Neuronal stem cell (in vitro differentiated cells): ENCODE measurements at regions not wholly inside any gene's neighbourhood (a gene's known extent, or its start where the extent isn't known, plus 50 kb on each side); places are given as distances from the start of the nearest gene placed in this dataset.
"Not testable (repeated sequence)": the region's sequence is repeated elsewhere in the genome, so short reads cannot be mapped to it uniquely, and the experiment has no call there.

Experiments used
- DNase-seq: peaks from one replicate; pipeline ENCODE4 v3.0.0-alpha.2; 2013; ENCODE audit warnings: low spot score
- H2AFZ ChIP-seq: one replicate; pipeline ENCODE4 v1.6.1; 2013; ENCODE audit warnings: mild to moderate bottlenecking, low read length, inconsistent platforms
- H2AK5ac ChIP-seq: 2 replicates; pipeline ENCODE4 v1.6.1; 2013; ENCODE audit warnings: low read depth, mild to moderate bottlenecking, inconsistent platforms, low read length, moderate library complexity, mixed read lengths
- H2BK120ac ChIP-seq: 2 replicates; pipeline ENCODE4 v1.6.1; 2013; ENCODE audit warnings: low read depth, mild to moderate bottlenecking, inconsistent platforms, low read length, moderate library complexity, mixed read lengths
- H2BK12ac ChIP-seq: one replicate; pipeline ENCODE4 v1.6.1; 2013; ENCODE audit warnings: low read length, inconsistent platforms
- H2BK15ac ChIP-seq: 2 replicates; pipeline ENCODE4 v1.6.1; 2013; ENCODE audit warnings: mild to moderate bottlenecking, low read length, inconsistent platforms, mixed read lengths
- H2BK5ac ChIP-seq: one replicate; pipeline ENCODE4 v1.6.1; 2013; ENCODE audit warnings: inconsistent platforms, mild to moderate bottlenecking, low read length, moderate library complexity
- H3K14ac ChIP-seq: one replicate; pipeline ENCODE4 v1.6.1; 2013; ENCODE audit warnings: low read length, inconsistent platforms
- H3K18ac ChIP-seq: 2 replicates; pipeline ENCODE4 v1.6.1; 2013; ENCODE audit warnings: low read length, inconsistent platforms
- H3K23ac ChIP-seq: 2 replicates; pipeline ENCODE4 v1.6.1; 2013; ENCODE audit warnings: low read depth, mild to moderate bottlenecking, mixed read lengths, low read length, inconsistent platforms; ENCODE audit not compliant: poor library complexity
- H3K27ac ChIP-seq: replicated peaks from 3 replicates; pipeline ENCODE4 v1.5.1; 2013; ENCODE audit warnings: low read length, inconsistent platforms
- H3K27me3 ChIP-seq, 3 experiments: 2 replicates each; pipeline ENCODE4 v1.6.1; 2013; ENCODE audit warnings: low read length in 3 of 3, mild to moderate bottlenecking in 2 of 3, inconsistent platforms in 1 of 3, low read depth in 1 of 3, mixed read lengths in 1 of 3, moderate library complexity in 1 of 3; ENCODE audit not compliant: control insufficient read depth in 3 of 3, insufficient read depth in 3 of 3
- H3K36me3 ChIP-seq, 2 donors: replicated peaks in 1 of 2; 2 replicates each; pipeline ENCODE4 v1.6.1; 2013; ENCODE audit warnings: low read length in 2 of 2; ENCODE audit not compliant: control insufficient read depth in 2 of 2, insufficient read depth in 2 of 2
- H3K4ac ChIP-seq: 2 replicates; pipeline ENCODE4 v1.6.1; 2013; ENCODE audit warnings: inconsistent platforms, mild to moderate bottlenecking, low read length, moderate library complexity
- H3K4me1 ChIP-seq, 2 donors: 1 replicate in 1 of 2; 2 replicates in 1 of 2; pipeline ENCODE4 v1.6.1; 2013; ENCODE audit warnings: low read length in 2 of 2, low read depth in 1 of 2; ENCODE audit not compliant: control insufficient read depth in 2 of 2, insufficient read depth in 1 of 2
- H3K4me2 ChIP-seq: one replicate; pipeline ENCODE4 v1.6.1; 2013; ENCODE audit warnings: mild to moderate bottlenecking, low read length, inconsistent platforms; ENCODE audit not compliant: insufficient read depth, poor library complexity, severe bottlenecking
- H3K4me3 ChIP-seq, 2 donors: 2 replicates each; pipeline ENCODE4 v1.5.1; 2013; ENCODE audit warnings: low read length in 2 of 2, mild to moderate bottlenecking in 2 of 2, inconsistent platforms in 1 of 2, moderate library complexity in 1 of 2
- H3K79me1 ChIP-seq: one replicate; pipeline ENCODE4 v1.6.1; 2013; ENCODE audit warnings: low read depth, mild to moderate bottlenecking, inconsistent platforms, low read length, moderate library complexity
- H3K9ac ChIP-seq: one replicate; pipeline ENCODE4 v1.6.1; 2013; ENCODE audit warnings: mild to moderate bottlenecking, low read depth, low read length, inconsistent platforms; ENCODE audit not compliant: poor library complexity
- H3K9me3 ChIP-seq, 2 donors: replicated peaks in 1 of 2; 2 replicates each; pipeline versions ENCODE3 to v1.6.1; 2013; ENCODE audit warnings: low read length in 2 of 2, mild to moderate bottlenecking in 2 of 2, inconsistent platforms in 1 of 2, low read depth in 1 of 2, mixed read lengths in 1 of 2, moderate library complexity in 1 of 2; ENCODE audit not compliant: control insufficient read depth in 2 of 2, insufficient read depth in 1 of 2
- H4K8ac ChIP-seq: one replicate; pipeline ENCODE4 v1.6.1; 2013; ENCODE audit warnings: low read depth, mild to moderate bottlenecking, inconsistent platforms, low read length, moderate library complexity
- H4K91ac ChIP-seq: one replicate; pipeline ENCODE4 v1.6.1; 2013; ENCODE audit warnings: low read length, low read depth, mild to moderate bottlenecking, inconsistent platforms; ENCODE audit not compliant: poor library complexity
- WGBS, 2 donors: extraction: QIAGEN DNeasy Blood & Tissue Kit; methylation state at CpG; one replicate each; pipeline ENCODE4 v1.1.7; 2013; ENCODE audit warnings: missing lambda C conversion rate in 2 of 2, mixed read lengths in 1 of 2; ENCODE audit not compliant: insufficient read length in 2 of 2, insufficient replicate concordance in 1 of 2; ENCODE audit errors: extremely low coverage in 2 of 2; 5-methylcytosine and 5-hydroxymethylcytosine counted together

DNA sequence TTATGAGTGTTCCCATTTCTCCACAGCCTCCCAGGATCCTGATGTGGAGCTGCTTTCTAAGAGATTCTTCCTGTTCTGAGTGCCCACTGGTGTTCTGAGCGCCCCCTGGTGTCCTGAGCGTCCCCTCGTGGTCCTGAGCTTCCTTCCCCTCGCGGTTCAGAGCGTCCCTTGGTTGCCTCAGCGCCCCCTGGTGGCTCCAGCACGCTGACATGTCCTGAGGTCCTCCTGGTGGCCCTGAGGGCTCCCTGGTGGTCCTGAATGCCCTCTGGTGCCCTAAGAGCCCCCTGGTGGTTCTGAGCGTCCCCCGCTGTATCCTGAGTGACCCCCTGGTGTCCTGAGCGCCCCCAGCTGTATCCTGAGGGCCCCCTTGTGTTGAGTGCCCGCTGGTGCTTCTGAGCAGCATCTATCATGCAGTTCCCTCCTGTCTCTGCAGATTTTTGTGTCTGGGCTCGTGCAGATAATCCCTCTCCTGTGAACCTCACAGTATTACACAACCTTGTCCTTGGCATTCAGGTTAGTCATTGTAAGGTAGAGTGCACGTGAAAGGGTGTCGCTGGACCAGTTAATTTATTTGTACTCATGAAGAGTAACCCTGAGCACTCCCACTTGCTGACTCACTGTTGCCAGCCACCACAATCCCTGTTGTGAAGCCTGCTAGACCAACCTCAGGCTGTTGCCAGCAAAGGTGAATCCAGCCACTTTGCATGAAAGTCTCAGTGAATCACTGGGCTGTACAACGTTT, 1214.9 kb downstream of the TMEM121 start:
- H3K14ac ChIP-seq, H3K27ac ChIP-seq, H2BK5ac ChIP-seq, H3K18ac ChIP-seq, DNase-seq, H3K79me1 ChIP-seq, H3K4me3 ChIP-seq, H3K9ac ChIP-seq, H3K9me3 ChIP-seq, H2AFZ ChIP-seq, H3K23ac ChIP-seq, H2BK12ac ChIP-seq, H2BK120ac ChIP-seq, H3K4me1 ChIP-seq, H3K4me2 ChIP-seq, H3K27me3 ChIP-seq, H3K4ac ChIP-seq, H4K8ac ChIP-seq, H3K36me3 ChIP-seq, H2AK5ac ChIP-seq, H4K91ac ChIP-seq, H2BK15ac ChIP-seq: not testable (repeated sequence)
- WGBS, 2 donors, result no CpG with 5 or more reads among the region's 16 CpGs

DNA sequence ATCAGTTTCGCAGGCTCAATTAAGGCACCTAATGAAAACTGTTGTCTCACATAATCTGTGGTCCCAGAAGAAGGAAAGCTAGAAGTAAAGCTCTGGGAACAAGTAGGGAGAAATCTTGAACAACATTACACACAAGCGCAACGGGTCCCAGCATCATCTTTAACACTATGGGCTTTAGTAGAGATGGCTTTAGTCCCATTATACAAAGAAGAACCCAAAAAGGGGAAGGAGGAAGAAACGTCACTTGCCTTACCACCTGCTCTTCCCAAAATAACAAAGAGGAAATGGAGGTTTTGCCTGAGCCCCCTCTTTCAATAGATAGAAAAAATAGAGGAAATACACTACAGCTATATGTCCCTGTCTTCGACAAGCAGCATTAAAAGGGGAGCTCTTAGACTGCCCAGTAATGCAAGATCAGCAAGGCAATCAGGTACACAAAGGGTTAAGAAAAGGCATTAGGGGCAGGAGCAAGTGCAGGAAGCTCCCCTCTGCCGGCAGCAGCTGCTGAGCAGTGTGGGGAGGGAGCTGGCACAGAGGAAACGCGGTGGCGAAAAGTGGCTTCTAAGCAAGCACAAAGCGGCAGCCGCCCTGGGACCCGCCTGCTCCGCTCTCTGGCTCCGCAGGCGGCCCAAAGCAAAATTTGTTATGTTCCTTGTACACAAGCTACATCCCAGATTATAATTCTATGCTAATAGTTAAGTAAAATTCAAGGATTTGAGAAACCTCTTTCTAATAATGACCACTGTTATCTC, 1218.8 kb downstream of the TMEM121 start:
- not testable (repeated sequence) for H3K36me3 ChIP-seq, H3K9ac ChIP-seq, H2AFZ ChIP-seq, H3K18ac ChIP-seq, H2BK12ac ChIP-seq, H3K14ac ChIP-seq, DNase-seq, H3K79me1 ChIP-seq, H3K23ac ChIP-seq, H3K9me3 ChIP-seq, H2BK5ac ChIP-seq, H2BK120ac ChIP-seq, H3K27ac ChIP-seq, H2AK5ac ChIP-seq, H4K91ac ChIP-seq, H2BK15ac ChIP-seq, H3K4me3 ChIP-seq, H4K8ac ChIP-seq, H3K4ac ChIP-seq, H3K4me1 ChIP-seq, H3K27me3 ChIP-seq, H3K4me2 ChIP-seq
- no CpG with 5 or more reads among the region's 15 CpGs for WGBS, 2 donors

DNA sequence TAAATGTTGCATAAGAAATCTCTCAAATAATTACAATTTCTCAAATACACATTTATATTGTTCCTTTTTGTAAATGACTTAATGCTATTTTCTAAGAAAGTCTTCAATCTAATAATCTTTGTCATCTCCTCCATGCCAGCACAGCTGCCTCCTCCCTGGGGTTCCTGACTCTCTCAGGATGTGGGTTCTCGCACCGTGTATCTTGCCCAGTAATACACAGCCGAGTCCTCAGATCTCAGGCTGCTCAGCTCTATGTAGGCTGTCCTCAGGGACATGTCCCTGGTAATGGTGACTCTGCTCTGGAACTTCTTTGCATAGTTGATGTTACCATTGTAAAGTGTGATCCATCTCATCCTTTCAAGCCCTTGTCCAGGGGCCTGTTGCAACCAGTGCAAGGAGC, 1223.7 kb downstream of the TMEM121 start:
- not testable (repeated sequence) for H3K18ac ChIP-seq, H3K9ac ChIP-seq, DNase-seq, H2BK12ac ChIP-seq, H3K36me3 ChIP-seq, H2BK15ac ChIP-seq, H2AFZ ChIP-seq, H3K4ac ChIP-seq, H3K23ac ChIP-seq, H4K91ac ChIP-seq, H3K27me3 ChIP-seq, H4K8ac ChIP-seq, H3K4me2 ChIP-seq, H3K4me3 ChIP-seq, H2AK5ac ChIP-seq, H2BK120ac ChIP-seq, H3K9me3 ChIP-seq, H3K27ac ChIP-seq, H3K14ac ChIP-seq, H3K79me1 ChIP-seq, H2BK5ac ChIP-seq, H3K4me1 ChIP-seq
- WGBS, 2 donors, result no CpG with 5 or more reads among the region's 3 CpGs

DNA sequence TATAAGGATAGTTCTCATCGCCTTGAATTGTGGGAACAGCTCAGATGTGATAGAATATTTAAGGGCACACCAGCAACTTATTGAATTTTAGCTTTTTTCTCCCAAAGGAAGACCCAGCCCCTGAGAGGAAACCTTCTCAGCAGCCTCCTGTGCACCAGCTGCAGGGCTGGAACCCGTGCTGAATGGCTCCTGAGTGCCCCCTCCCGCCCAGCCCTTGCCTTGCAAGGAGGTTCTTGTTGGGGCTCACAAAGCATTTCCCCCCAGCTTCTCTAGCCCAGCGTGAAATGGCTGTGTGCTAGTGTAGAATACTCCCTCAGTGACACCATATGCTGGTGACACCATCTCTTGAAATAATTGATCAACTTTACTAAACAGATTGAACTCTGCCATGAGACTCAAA, 1227.4 kb downstream of the TMEM121 start:
- H3K79me1 ChIP-seq, H3K4ac ChIP-seq, H3K14ac ChIP-seq, H3K9me3 ChIP-seq, H3K4me3 ChIP-seq, H2BK120ac ChIP-seq, H3K4me2 ChIP-seq, H2AFZ ChIP-seq, H3K23ac ChIP-seq, H3K27me3 ChIP-seq, H3K27ac ChIP-seq, H3K36me3 ChIP-seq, H4K8ac ChIP-seq, H2BK15ac ChIP-seq, H2AK5ac ChIP-seq, H4K91ac ChIP-seq, H3K18ac ChIP-seq, H3K4me1 ChIP-seq, DNase-seq, H2BK12ac ChIP-seq, H2BK5ac ChIP-seq, H3K9ac ChIP-seq: not testable (repeated sequence)
- WGBS, 2 donors, result no CpG with 5 or more reads among the region's 4 CpGs
